Ishikawa (cell line): ENCODE measurements at regions not wholly inside any gene's neighbourhood (a gene's known extent, or its start where the extent isn't known, plus 50 kb on each side); places are given as distances from the start of the nearest gene placed in this dataset.

ENCODE experiments used
- CEBPB ChIP-seq: IDR thresholded peaks from 2 replicates; pipeline ENCODE4 v1.6.1; 2012
- CREB1 ChIP-seq: IDR thresholded peaks from 2 replicates; pipeline ENCODE4 v1.6.1; 2012; ENCODE audit warnings: low read depth
- EGR1 ChIP-seq: IDR thresholded peaks from 2 replicates; pipeline ENCODE4 v1.6.1; 2012
- EP300 ChIP-seq: IDR thresholded peaks from 2 replicates; pipeline ENCODE4 v1.6.1; 2012; ENCODE audit warnings: borderline replicate concordance
- FOXM1 ChIP-seq: IDR thresholded peaks from 2 replicates; pipeline ENCODE4 v1.6.1; 2012; ENCODE audit warnings: low read depth, borderline replicate concordance
- MAX ChIP-seq: IDR thresholded peaks from 2 replicates; pipeline ENCODE4 v1.6.1; 2012
- NFIC ChIP-seq: IDR thresholded peaks from 2 replicates; pipeline ENCODE4 v1.6.1; 2012
- RAD21 ChIP-seq: IDR thresholded peaks from 2 replicates; pipeline ENCODE4 v1.6.1; 2012; ENCODE audit warnings: low read depth
- REST ChIP-seq: IDR thresholded peaks from 2 replicates; pipeline ENCODE4 v1.6.1; 2012; ENCODE audit warnings: low read depth, mild to moderate bottlenecking
- TAF1 ChIP-seq: IDR thresholded peaks from 2 replicates; pipeline ENCODE4 v1.6.1; 2012; ENCODE audit warnings: low read depth, mild to moderate bottlenecking
- TCF12 ChIP-seq: IDR thresholded peaks from 2 replicates; pipeline ENCODE4 v1.6.1; 2012; ENCODE audit warnings: low read depth
- TEAD4 ChIP-seq: IDR thresholded peaks from 2 replicates; pipeline ENCODE4 v1.6.1; 2012
- USF1 ChIP-seq: IDR thresholded peaks from 2 replicates; pipeline ENCODE4 v1.6.1; 2012
- YY1 ChIP-seq: IDR thresholded peaks from 2 replicates; pipeline ENCODE4 v1.6.1; 2012; ENCODE audit warnings: low read depth
- ZBTB7A ChIP-seq: IDR thresholded peaks from 2 replicates; pipeline ENCODE4 v1.6.1; 2012; ENCODE audit warnings: low read depth

- TF ChIP-seq CREB1 (no peak), TCF12 (no peak), YY1 (no peak), MAX (no peak), ZBTB7A (no peak), RAD21 (no peak), FOXM1 (no peak), EGR1 (no peak), TAF1 (no peak), CEBPB (no peak), USF1 (no peak), NFIC (no peak), REST (no peak), EP300 (no peak), TEAD4 (no peak)
These were observed 149.5 kb downstream of the BMP4 start for GRCh38 chr14:53807108-53807507.

- TF ChIP-seq TAF1 (no peak), NFIC (no peak), RAD21 (no peak), EP300 (no peak), TEAD4 (no peak), USF1 (no peak), EGR1 (no peak), CREB1 (no peak), FOXM1 (no peak), CEBPB (no peak)
These were observed 159.9 kb downstream of the BMP4 start for GRCh38 chr14:53796734-53797133.

- no peak for TF ChIP-seq TAF1
- no peak for TF ChIP-seq FOXM1
- no peak for TF ChIP-seq MAX
- TF ChIP-seq TEAD4 = no peak
- TF ChIP-seq YY1 = no peak
- TF ChIP-seq NFIC = no peak
- no peak for TF ChIP-seq TCF12
- no peak for TF ChIP-seq REST
- TF ChIP-seq USF1 = no peak
- TF ChIP-seq RAD21 = no peak
- no peak for TF ChIP-seq CEBPB
- no peak for TF ChIP-seq CREB1
- no peak for TF ChIP-seq ZBTB7A
- no peak for TF ChIP-seq EP300
- no peak for TF ChIP-seq EGR1
These were observed 162.7 kb downstream of the BMP4 start for GRCh38 chr14:53793790-53794505.

GRCh38 chr14:53792909-53793308 lies 163.7 kb downstream of the BMP4 start:
- TF ChIP-seq RAD21 (0 out of 2 replicates have a peak, but pooled peaks have one; percentile 1), EGR1 (no peak)

- TF ChIP-seq RAD21 = no peak
- TF ChIP-seq TEAD4 = peak; percentile 45
- TF ChIP-seq REST = no peak
- TF ChIP-seq CREB1 = no peak
- no peak for TF ChIP-seq EP300
- 0 out of 2 replicates have a peak, but pooled peaks have one; percentile 26 for TF ChIP-seq TCF12
- TF ChIP-seq MAX = no peak
- TF ChIP-seq EGR1 = no peak
- no peak for TF ChIP-seq USF1
- TF ChIP-seq CEBPB = no peak
These were observed 165.7 kb downstream of the BMP4 start for GRCh38 chr14:53790731-53791500.
